Esophagus muscularis mucosa (tissue), 4 donors: ENCODE measurements at regions not wholly inside any gene's neighbourhood (a gene's known extent, or its start where the extent isn't known, plus 50 kb on each side); places are given as distances from the start of the nearest gene placed in this dataset.

ENCODE experiments used
- DNase-seq: peaks from one replicate; pipeline ENCODE4 v3.0.0-alpha.2; 2017; ENCODE audit errors: extremely low spot score
- H3K27ac ChIP-seq, 4 donors: fragments of 200-600 bp; sonication (generic); replicated peaks in 1 of 4; 1 replicate in 3 of 4; 2 replicates in 1 of 4; pipeline ENCODE4 v1.5.1; 2016 to 2019; ENCODE audit warnings: mild to moderate bottlenecking in 1 of 4
- H3K27me3 ChIP-seq, 4 donors: fragments of 200-600 bp; sonication (generic); one replicate each; pipeline versions ENCODE4 v1.5.1 to v1.6.0; 2016 to 2019
- H3K36me3 ChIP-seq, 4 donors: fragments of 200-600 bp; sonication (generic); one replicate each; pipeline ENCODE4 v1.5.1; 2016 to 2019
- H3K4me1 ChIP-seq, 4 donors: fragments of 200-600 bp; sonication (generic); one replicate each; pipeline ENCODE4 v1.5.1; 2016 to 2019
- H3K4me3 ChIP-seq, 4 donors: fragments of 200-600 bp; sonication (generic); 1 replicate in 2 of 4; 2 replicates in 2 of 4; pipeline ENCODE4 v1.5.1; 2016 to 2019; ENCODE audit warnings: mild to moderate bottlenecking in 4 of 4, moderate library complexity in 1 of 4
- H3K9me3 ChIP-seq, 4 donors: fragments of 200-600 bp; sonication (generic); 1 replicate in 3 of 4; 2 replicates in 1 of 4; pipeline ENCODE4 v1.5.1; 2016 to 2019
- EP300 ChIP-seq: sonication (generic); formaldehyde crosslinking; IDR thresholded peaks from one replicate; pipeline ENCODE4 v1.6.1; 2017; ENCODE audit warnings: antibody characterized with exemption
- POLR2A ChIP-seq: fragments of 450-650 bp; IDR thresholded peaks from one replicate; pipeline ENCODE4 v1.6.1; 2017; ENCODE audit warnings: antibody characterized with exemption, moderate library complexity, mild to moderate bottlenecking, low read depth
- POLR2AphosphoS5 ChIP-seq, 2 donors: sonication (generic); formaldehyde crosslinking; IDR thresholded peaks; one replicate each; pipeline ENCODE4 v1.6.1; 2017; ENCODE audit warnings: antibody characterized with exemption in 2 of 2
- WGBS: methylation state at CpG from one replicate; pipeline ENCODE4 v1.1.5; 2018; 5-methylcytosine and 5-hydroxymethylcytosine counted together
- intact Hi-C: fragments of 100-400 bp; cut with DNase I; formaldehyde crosslinking; loops from one replicate; pipeline ENCODE4 v1.15.1; 2023
- TF ChIP-seq, protein P1 (sequence below), 3 experiments: fragments of 200-600 bp in 2 of 3; fragments of 450-650 bp in 1 of 3; sonication (generic) in 2 of 3; IDR thresholded peaks; one replicate each; pipeline ENCODE4 v1.5.1; 2017 to 2019; ENCODE audit warnings: antibody characterized with exemption in 3 of 3, mild to moderate bottlenecking in 2 of 3, moderate library complexity in 1 of 3

DNA sequence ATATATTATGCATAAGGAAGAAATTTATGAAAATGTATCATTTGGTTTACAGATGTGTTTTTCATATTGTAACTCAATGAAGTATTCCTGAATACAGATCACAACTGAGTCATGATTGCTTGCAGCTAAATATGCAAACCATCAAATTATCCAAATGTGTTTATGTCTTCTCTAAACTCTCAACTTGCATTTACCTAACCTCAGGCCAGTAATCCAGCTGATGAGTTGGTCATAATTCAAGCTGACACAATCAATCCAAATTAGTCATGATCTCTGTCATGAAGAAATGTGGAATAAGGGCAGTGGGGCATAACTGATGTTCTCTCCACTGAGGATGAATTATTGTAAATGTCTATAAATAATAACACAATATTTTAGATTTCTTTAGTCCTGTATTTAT, 104.8 kb upstream of the CNTN1 start:
- intact Hi-C loops = no loop called here
- H3K4me1 ChIP-seq = no peaks in the 10 kb centered on the region
- DNase-seq = no peak

DNA sequence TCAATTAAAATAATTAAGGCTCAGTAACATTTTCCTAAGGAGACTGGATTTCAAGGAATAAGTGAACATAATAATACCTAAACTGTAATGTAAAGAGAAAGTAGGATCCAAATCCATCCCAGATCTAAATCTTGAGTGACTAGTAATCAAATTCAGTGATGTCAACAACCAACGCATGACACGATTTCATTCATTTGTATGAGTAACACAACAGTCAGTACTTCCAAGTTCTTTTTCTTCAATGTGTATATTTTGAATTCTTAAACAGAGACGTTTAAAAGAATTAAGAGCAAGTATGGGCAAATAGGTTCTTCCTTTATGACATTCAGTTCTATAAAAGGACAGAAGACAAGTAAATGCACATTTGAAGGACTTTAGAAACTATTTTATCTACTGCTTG, 104.3 kb upstream of the CNTN1 start:
- 67% methylated on average over 3 of the region's 3 CpGs for WGBS
- TF ChIP-seq POLR2A (no peak), POLR2AphosphoS5 (IDR thresholded peaks at IDR 0.05) (no peak), EP300 (no peak)
- TF ChIP-seq, protein P1, sequence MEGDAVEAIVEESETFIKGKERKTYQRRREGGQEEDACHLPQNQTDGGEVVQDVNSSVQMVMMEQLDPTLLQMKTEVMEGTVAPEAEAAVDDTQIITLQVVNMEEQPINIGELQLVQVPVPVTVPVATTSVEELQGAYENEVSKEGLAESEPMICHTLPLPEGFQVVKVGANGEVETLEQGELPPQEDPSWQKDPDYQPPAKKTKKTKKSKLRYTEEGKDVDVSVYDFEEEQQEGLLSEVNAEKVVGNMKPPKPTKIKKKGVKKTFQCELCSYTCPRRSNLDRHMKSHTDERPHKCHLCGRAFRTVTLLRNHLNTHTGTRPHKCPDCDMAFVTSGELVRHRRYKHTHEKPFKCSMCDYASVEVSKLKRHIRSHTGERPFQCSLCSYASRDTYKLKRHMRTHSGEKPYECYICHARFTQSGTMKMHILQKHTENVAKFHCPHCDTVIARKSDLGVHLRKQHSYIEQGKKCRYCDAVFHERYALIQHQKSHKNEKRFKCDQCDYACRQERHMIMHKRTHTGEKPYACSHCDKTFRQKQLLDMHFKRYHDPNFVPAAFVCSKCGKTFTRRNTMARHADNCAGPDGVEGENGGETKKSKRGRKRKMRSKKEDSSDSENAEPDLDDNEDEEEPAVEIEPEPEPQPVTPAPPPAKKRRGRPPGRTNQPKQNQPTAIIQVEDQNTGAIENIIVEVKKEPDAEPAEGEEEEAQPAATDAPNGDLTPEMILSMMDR (IDR thresholded peaks at IDR 0.05) = no peak

More for the DNA sequence above, 104.8 kb upstream of the CNTN1 start:
- no peak overlapping the region for H3K27ac ChIP-seq
- no peak overlapping the region for H3K4me3 ChIP-seq
- no peaks in the 10 kb centered on the region for H3K9me3 ChIP-seq
- H3K27me3 ChIP-seq = no peaks in the 10 kb centered on the region
- no peaks in the 10 kb centered on the region for H3K36me3 ChIP-seq
- TF ChIP-seq EP300 (no peak), POLR2AphosphoS5 (IDR thresholded peaks at IDR 0.05) (no peak), POLR2A (no peak)
- TF ChIP-seq, protein P1 (IDR thresholded peaks at IDR 0.05) = no peak

DNA sequence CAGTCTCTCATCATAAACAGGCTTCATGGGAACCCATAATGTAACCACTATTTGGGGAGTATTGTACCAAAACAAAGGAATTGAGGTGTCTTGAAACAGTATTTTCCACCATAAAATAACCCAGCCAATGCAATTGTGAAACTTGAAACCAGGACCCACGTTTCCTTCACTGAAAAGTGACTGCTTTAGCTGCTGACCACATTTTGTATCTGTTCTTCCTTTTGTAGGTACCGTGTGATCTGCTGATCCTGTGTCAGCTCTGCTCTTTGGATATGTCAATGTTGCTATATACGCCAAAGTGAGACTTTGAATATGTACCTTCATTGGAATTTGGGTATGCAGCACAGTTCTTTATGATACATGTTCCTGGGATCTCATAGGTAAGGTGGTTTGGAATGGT, 95.1 kb upstream of the CNTN1 start:
- no peaks in the 10 kb centered on the region for H3K9me3 ChIP-seq
- TF ChIP-seq, protein P1 (IDR thresholded peaks at IDR 0.05) = no peak
- TF ChIP-seq POLR2AphosphoS5 (IDR thresholded peaks at IDR 0.05) = no peak
- TF ChIP-seq POLR2A = no peak
- TF ChIP-seq EP300 = no peak
- no peaks in the 10 kb centered on the region for H3K27me3 ChIP-seq
- intact Hi-C loops = no loop called here
- WGBS = 62% methylated on average over 3 of the region's 3 CpGs
- no peak overlapping the region for H3K4me3 ChIP-seq
- no peaks in the 10 kb centered on the region for H3K4me1 ChIP-seq
- no peak for DNase-seq
- H3K27ac ChIP-seq = no peak overlapping the region
- H3K36me3 ChIP-seq = no peaks in the 10 kb centered on the region

More for the DNA sequence above, 104.3 kb upstream of the CNTN1 start:
- intact Hi-C loops = no loop called here
- Histone ChIP-seq H3K27me3 (no peaks in the 10 kb centered on the region), H3K4me3 (no peak overlapping the region), H3K4me1 (no peaks in the 10 kb centered on the region), H3K27ac (no peak overlapping the region), H3K36me3 (no peaks in the 10 kb centered on the region), H3K9me3 (no peaks in the 10 kb centered on the region)
- no peak for DNase-seq

DNA sequence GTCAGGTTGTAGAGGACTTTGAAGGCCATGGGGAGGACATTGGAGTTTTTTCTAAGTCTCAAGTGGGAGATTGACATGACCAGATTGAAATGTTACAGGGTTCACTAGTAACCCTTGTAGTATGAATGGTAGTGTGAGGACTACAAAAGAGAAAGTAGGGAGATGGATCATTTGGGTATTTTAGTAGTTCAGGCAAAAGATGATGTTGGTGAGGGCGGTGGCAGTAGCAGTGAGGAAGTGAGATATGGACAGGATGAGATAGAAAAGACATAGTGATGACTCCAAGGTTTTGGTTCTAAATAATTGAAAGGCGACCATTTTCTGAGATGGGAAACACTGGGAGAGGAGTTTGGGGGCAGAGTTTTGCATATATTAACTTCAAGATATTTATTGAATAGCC, 94.2 kb upstream of the CNTN1 start:
- H3K36me3 ChIP-seq = no peaks in the 10 kb centered on the region
- 85% methylated on average over 2 of the region's 2 CpGs for WGBS
- H3K4me1 ChIP-seq = no peaks in the 10 kb centered on the region
- intact Hi-C loops = no loop called here
- no peaks in the 10 kb centered on the region for H3K27me3 ChIP-seq
- TF ChIP-seq POLR2A = no peak
- TF ChIP-seq, protein P1 (IDR thresholded peaks at IDR 0.05) = no peak
- no peaks in the 10 kb centered on the region for H3K9me3 ChIP-seq
- DNase-seq = no peak
- H3K27ac ChIP-seq = no peak overlapping the region
- no peak overlapping the region for H3K4me3 ChIP-seq

DNA sequence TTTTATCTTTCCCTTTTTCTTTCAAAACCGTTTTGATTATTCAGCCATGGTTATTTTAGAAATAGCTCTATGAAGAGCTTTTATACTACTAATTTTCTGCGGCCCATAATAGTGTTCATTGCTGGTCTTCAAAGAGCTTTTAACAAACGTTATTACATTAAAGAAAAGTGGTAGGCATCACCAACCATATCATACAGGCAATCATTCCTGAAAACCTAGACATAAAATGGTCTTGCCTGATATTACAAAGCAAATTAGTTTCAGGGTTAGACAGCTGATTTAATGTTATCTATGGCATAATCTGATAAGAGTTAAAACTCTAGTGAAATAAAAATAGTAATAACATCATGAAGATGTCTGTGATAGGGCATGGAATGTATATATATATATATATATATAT, 89.7 kb upstream of the CNTN1 start:
- intact Hi-C loops = no loop called here
- Histone ChIP-seq H3K4me3 (no peak overlapping the region), H3K36me3 (no peaks in the 10 kb centered on the region), H3K9me3 (no peaks in the 10 kb centered on the region), H3K27ac (no peak overlapping the region), H3K4me1 (no peaks in the 10 kb centered on the region), H3K27me3 (no peaks in the 10 kb centered on the region)
- TF ChIP-seq POLR2AphosphoS5 (IDR thresholded peaks at IDR 0.05) = no peak
- no peak for TF ChIP-seq EP300
- TF ChIP-seq POLR2A = no peak
- TF ChIP-seq, protein P1 (IDR thresholded peaks at IDR 0.05) = no peak
- WGBS = 75% methylated on average over 3 of the region's 3 CpGs
- DNase-seq = no peak
